ENCODE measurements at regions not wholly inside any gene's neighbourhood (a gene's known extent, or its start where the extent isn't known, plus 50 kb on each side); places are given as distances from the start of the nearest gene placed in this dataset.

GRCh38 chr5:101018299-101018698 lies 115.2 kb upstream of the ST8SIA4 start (continued):
- no peak for TF ChIP-seq JUND (IDR thresholded peaks at IDR 0.05)
- TF ChIP-seq ZBTB33 (IDR thresholded peaks at IDR 0.05), result no peak
- TF ChIP-seq HNF4G (IDR thresholded peaks at IDR 0.05), result no peak
- no peak for TF ChIP-seq RAD21 (IDR thresholded peaks at IDR 0.05)
- no peak for TF ChIP-seq EGR1 (IDR thresholded peaks at IDR 0.05; ENCODE audit: low read depth in 2 of 2)
- TF ChIP-seq FOXA1 (IDR thresholded peaks at IDR 0.05), result no peak
- TF ChIP-seq MAX (IDR thresholded peaks at IDR 0.05), result no peak

GRCh38 chr5:101012880-101013279 lies 109.8 kb upstream of the ST8SIA4 start:
- Histone ChIP-seq H3K27me3 (ENCODE audit: control insufficient read depth in 4 of 4, insufficient read depth in 4 of 4, low read length in 3 of 4) (no peaks in the 10 kb centered on the region), H3K27ac (ENCODE audit: low read depth in 1 of 2, low read length in 2 of 2) (no peak overlapping the region), H3K9ac (ENCODE audit: low read depth in 1 of 2, low read length in 2 of 2) (no peak overlapping the region), H3K4me1 (ENCODE audit: control insufficient read depth in 4 of 4, insufficient read depth in 4 of 4, low read length in 3 of 4) (no peaks in the 10 kb centered on the region), H3K36me3 (ENCODE audit: control insufficient read depth in 4 of 4, insufficient read depth in 3 of 4, low read depth in 1 of 4, low read length in 3 of 4) (no peaks in the 10 kb centered on the region), H3K9me3 (ENCODE audit: control insufficient read depth in 4 of 4, low read length in 3 of 4) (no peaks in the 10 kb centered on the region), H3K4me3 (ENCODE audit: low read depth in 1 of 3, low read length in 3 of 3) (no peak overlapping the region)
- 52% methylated on average over 2 of the region's 2 CpGs for WGBS
- no peak for DNase-seq (ENCODE audit: low spot score)
- TF ChIP-seq RAD21 (IDR thresholded peaks at IDR 0.05) (no peak), ZBTB33 (IDR thresholded peaks at IDR 0.05) (no peak), SP1 (IDR thresholded peaks at IDR 0.05) (no peak), JUND (IDR thresholded peaks at IDR 0.05) (no peak), HNF4A (conservative IDR thresholded peaks at IDR 0.05) (no peak)

- H3K4me3 ChIP-seq (ENCODE audit: low read depth in 1 of 3, low read length in 3 of 3), result no peak overlapping the region
- H3K27me3 ChIP-seq (ENCODE audit: control insufficient read depth in 4 of 4, insufficient read depth in 4 of 4, low read length in 3 of 4), result no peaks in the 10 kb centered on the region
- H3K9ac ChIP-seq (ENCODE audit: low read depth in 1 of 2, low read length in 2 of 2), result no peak overlapping the region
- H3K27ac ChIP-seq (ENCODE audit: low read depth in 1 of 2, low read length in 2 of 2), result no peak overlapping the region
- H3K4me1 ChIP-seq (ENCODE audit: control insufficient read depth in 4 of 4, insufficient read depth in 4 of 4, low read length in 3 of 4), result no peaks in the 10 kb centered on the region
- 46% methylated on average over 9 of the region's 9 CpGs for WGBS
- no peaks in the 10 kb centered on the region for H3K36me3 ChIP-seq (ENCODE audit: control insufficient read depth in 4 of 4, insufficient read depth in 3 of 4, low read depth in 1 of 4, low read length in 3 of 4)
- H3K9me3 ChIP-seq (ENCODE audit: control insufficient read depth in 4 of 4, low read length in 3 of 4), result no peaks in the 10 kb centered on the region
- TF ChIP-seq CTCF (IDR thresholded peaks at IDR 0.05; ENCODE audit: low read depth, low read length, missing input control), result no peak
- TF ChIP-seq NR2F2 (IDR thresholded peaks at IDR 0.05), result no peak
- no peak for TF ChIP-seq ATF3 (IDR thresholded peaks at IDR 0.05)
- TF ChIP-seq GABPA (IDR thresholded peaks at IDR 0.05 in 1 of 2, conservative IDR thresholded peaks at IDR 0.05 in 1 of 2), result no peak
- no peak for TF ChIP-seq YY1 (IDR thresholded peaks at IDR 0.05)
- no peak for DNase-seq (ENCODE audit: low spot score)
Observed at GRCh38 chr5:101009758-101010519, 106.9 kb upstream of the ST8SIA4 start.

Measured in liver (tissue), 8 donors.